ENCODE measurements at regions not wholly inside any gene's neighbourhood (a gene's known extent, or its start where the extent isn't known, plus 50 kb on each side); places are given as distances from the start of the nearest gene placed in this dataset.

DNA sequence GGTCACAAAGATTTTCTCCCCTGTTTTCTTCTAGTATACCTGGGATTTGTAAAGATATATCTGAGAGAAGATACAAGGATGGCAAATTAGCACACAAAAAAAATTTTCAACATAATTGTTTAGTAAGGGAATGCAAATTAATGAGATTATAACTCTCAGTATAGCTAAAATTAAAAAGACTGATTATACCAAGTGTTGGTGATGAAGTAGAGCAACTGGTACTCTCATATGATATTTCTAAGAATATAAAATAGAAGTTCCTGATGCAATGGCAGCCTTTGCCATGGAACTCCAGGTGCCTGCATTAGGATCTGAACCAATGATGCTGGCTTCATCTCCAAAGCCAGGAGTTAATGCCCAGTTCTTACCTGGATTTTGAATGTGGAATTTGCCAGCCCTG, 51.4 kb upstream of the KIAA1217 start:
- H3K27ac ChIP-seq (ENCODE audit: low read depth, low read length): no peak overlapping the region
- H4K20me1 ChIP-seq (ENCODE audit: insufficient read depth): no peaks in the 10 kb centered on the region
- no peaks in the 10 kb centered on the region for H3K79me2 ChIP-seq (ENCODE audit: insufficient read depth, low read length)
- no peaks in the 10 kb centered on the region for H3K4me1 ChIP-seq (ENCODE audit: control insufficient read depth in 1 of 2, insufficient read depth in 2 of 2, low read length in 2 of 2)
- RAD21 ChIA-PET (ENCODE audit: low non-redundant PET in 1 of 2, low total read pairs in 2 of 2, uncharacterized antibody in 2 of 2, unreplicated experiment in 2 of 2): no interaction called here
- H3K4me3 ChIP-seq (replicated peaks in 1 of 2; ENCODE audit: low read depth in 1 of 2, low read length in 2 of 2): no peak overlapping the region
- ATAC-seq (no peak), DNase-seq (ENCODE audit: low read depth, low spot score) (no peak)
- H3K9me3 ChIP-seq (ENCODE audit: control insufficient read depth in 1 of 2, insufficient read depth in 1 of 2, low read depth in 1 of 2, low read length in 2 of 2): no peaks in the 10 kb centered on the region
- no peak overlapping the region for H3K9ac ChIP-seq (ENCODE audit: low read length)
- intact Hi-C loops (cut with micrococcal nuclease): no loop called here
- CTCF ChIA-PET: no interaction called here
- no peak overlapping the region for H2AFZ ChIP-seq (ENCODE audit: low read depth, low read length, poor library complexity, severe bottlenecking)
- POLR2A ChIA-PET: no interaction called here
- no TSS peak for BruUV-seq (replicated peaks)
- TF ChIP-seq ELF1 (IDR thresholded peaks at IDR 0.05; ENCODE audit: borderline replicate concordance, low read depth) (no peak), CBX3 (IDR thresholded peaks at IDR 0.05; ENCODE audit: low read depth) (no peak), RAD21 (IDR thresholded peaks at IDR 0.05; ENCODE audit: low read depth) (no peak), TCF7L2 (IDR thresholded peaks at IDR 0.05; ENCODE audit: borderline replicate concordance, extremely low read depth, insufficient read depth, insufficient read length) (no peak), EGR1 (IDR thresholded peaks at IDR 0.05; ENCODE audit: low read depth) (no peak), YY1 (IDR thresholded peaks at IDR 0.05; ENCODE audit: extremely low read depth, insufficient replicate concordance, low read depth, low read length) (no peak), MAX (IDR thresholded peaks at IDR 0.05) (no peak), CEBPB (IDR thresholded peaks at IDR 0.05; ENCODE audit: low read depth) (no peak), POLR2AphosphoS5 (IDR thresholded peaks at IDR 0.05; ENCODE audit: low read depth, low read length) (no peak), SIN3A (IDR thresholded peaks at IDR 0.05; ENCODE audit: low read depth) (no peak), ZBTB33 (IDR thresholded peaks at IDR 0.05; ENCODE audit: extremely low read depth, insufficient replicate concordance, low read length) (no peak), JUND (IDR thresholded peaks at IDR 0.05) (no peak), EZH2 (IDR thresholded peaks at IDR 0.05) (no peak)
- TF ChIP-seq, protein P1, sequence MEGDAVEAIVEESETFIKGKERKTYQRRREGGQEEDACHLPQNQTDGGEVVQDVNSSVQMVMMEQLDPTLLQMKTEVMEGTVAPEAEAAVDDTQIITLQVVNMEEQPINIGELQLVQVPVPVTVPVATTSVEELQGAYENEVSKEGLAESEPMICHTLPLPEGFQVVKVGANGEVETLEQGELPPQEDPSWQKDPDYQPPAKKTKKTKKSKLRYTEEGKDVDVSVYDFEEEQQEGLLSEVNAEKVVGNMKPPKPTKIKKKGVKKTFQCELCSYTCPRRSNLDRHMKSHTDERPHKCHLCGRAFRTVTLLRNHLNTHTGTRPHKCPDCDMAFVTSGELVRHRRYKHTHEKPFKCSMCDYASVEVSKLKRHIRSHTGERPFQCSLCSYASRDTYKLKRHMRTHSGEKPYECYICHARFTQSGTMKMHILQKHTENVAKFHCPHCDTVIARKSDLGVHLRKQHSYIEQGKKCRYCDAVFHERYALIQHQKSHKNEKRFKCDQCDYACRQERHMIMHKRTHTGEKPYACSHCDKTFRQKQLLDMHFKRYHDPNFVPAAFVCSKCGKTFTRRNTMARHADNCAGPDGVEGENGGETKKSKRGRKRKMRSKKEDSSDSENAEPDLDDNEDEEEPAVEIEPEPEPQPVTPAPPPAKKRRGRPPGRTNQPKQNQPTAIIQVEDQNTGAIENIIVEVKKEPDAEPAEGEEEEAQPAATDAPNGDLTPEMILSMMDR (IDR thresholded peaks at IDR 0.05 in 2 of 3, conservative IDR thresholded peaks at IDR 0.05 in 1 of 3; ENCODE audit: borderline replicate concordance in 1 of 3, insufficient read depth in 1 of 3, low read depth in 2 of 3, low read length in 2 of 3): no peak
- no peaks in the 10 kb centered on the region for H3K27me3 ChIP-seq (ENCODE audit: insufficient read depth, low read length)
- no peaks in the 10 kb centered on the region for H3K36me3 ChIP-seq (ENCODE audit: control insufficient read depth in 1 of 2, insufficient read depth in 2 of 2, low read length in 2 of 2)
- no peaks in the 10 kb centered on the region for H3K9me2 ChIP-seq (ENCODE audit: insufficient read depth)
- no peak overlapping the region for H3K4me2 ChIP-seq (ENCODE audit: low read length)
